Left renal pelvis (tissue), 4 donors: ENCODE measurements at regions not wholly inside any gene's neighbourhood (a gene's known extent, or its start where the extent isn't known, plus 50 kb on each side); places are given as distances from the start of the nearest gene placed in this dataset.

Experiments
- DNase-seq, 4 donors: peaks; one replicate each; pipeline ENCODE4 v3.0.0-alpha.2; 2013; ENCODE audit warnings: low read depth in 4 of 4, low spot score in 3 of 4

DNA sequence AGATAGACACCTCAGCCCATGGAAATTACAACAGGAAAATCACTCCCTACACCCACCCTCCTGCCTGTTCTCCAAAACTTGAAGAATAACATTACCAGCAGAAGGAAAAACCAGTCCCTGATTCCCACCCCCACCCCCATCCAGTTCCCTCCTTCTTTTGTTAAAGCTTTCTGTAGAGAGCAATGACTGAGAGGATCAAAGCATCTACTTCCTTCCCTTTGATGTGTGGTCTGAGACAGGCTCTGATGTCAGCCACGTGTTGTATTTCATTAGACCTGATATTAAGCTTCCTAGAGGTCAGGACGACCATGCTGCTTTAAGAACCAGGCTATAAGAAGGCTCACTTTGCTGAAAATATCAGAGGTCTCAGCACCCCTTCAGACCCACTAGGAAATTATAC is 73.9 kb upstream of the HAO2 start:
- no peak for DNase-seq

DNA sequence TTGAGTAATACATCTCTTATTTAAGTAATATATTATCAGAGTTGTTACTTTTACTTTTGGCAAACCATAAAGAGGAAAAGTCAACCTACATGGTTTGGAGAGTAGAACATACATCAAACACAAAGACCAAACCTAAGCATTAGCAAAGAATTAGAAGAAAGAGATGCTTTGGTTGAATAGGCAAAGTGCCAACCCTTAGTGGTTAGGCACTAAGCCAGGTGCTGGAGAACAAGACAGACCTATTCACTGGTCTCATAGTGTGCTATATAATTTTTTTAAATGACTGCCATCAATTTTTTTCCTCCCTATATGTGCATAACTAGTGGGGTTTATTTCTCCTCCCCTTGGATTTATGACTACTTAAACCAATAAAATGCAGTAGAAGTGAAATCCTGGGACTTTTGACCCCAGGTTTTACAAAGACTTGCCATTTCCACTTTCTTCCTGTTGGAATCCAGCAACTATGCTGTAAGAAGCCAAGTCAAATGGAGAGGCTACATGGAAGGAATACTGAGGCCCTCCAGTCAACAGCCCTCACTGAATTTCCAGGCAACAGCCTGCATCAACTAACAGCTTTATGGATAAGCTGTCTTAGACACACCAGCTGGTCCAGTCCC is 69.8 kb upstream of the HAO2 start:
- no peak for DNase-seq

DNA sequence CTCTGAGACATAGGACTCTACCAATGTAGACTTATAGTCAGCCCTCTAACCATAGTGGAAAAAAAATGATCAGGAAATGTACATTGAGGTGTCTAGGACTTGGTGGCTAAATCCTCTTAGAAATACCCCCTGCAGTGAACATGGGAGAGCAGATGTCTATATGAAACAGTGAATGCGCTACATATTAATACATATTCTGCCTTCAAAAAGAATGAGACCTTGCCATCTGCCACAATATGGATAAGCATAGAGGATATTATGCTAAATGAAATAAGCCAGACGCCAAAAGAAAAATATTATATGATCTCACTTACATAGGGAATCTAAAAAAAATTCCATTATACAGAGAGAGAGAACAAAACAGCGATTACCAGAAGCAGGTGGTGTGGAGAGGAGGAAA is 66.6 kb upstream of the HAO2 start:
- DNase-seq = no peak

DNA sequence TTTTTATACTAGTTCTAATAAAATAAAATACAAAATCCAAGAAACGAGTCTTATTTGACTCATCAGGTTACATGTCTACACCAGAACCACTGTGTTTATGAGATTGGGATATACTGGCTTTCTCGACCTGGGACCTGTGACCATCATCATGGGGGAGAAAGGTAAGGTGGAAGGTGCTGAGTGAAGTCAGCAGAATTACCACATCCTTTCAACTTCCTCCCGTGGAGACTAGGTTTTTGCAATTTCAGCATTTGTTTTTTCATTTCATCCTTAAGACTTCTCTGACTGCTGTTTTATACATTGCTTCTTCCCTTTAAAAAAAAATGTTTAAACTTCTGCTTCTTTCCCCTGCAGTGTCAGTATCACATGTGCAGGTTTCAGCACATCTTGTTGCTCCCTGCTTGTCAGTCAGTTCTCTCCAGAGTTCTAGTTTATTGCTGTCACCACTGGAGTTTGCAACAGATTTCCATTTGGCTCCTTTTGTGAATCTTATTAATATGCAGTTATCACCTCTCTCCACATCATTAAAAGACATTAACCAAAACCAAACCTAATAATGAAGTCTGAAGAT is 60.4 kb upstream of the HAO2 start:
- no peak for DNase-seq

DNA sequence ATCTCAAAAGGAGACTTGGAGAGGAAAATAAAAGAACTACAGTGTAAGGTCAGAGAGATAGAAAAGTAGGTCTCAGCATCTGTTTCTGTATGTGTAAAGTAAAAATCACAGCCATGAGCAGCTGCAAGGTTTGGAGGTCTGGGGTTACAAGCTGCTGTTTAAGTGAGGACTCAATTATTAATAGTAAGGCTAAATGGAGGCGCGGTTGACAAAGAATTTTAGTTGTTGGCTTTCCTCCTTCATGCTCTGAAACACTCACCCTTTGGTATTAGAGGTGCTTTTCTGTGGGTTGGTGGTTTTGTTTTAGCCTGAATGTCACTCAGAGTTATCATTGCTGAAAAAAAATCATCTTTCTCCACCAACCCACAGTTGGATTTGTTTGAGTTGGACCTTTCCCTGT is 59.8 kb upstream of the HAO2 start:
- DNase-seq = no peak

DNA sequence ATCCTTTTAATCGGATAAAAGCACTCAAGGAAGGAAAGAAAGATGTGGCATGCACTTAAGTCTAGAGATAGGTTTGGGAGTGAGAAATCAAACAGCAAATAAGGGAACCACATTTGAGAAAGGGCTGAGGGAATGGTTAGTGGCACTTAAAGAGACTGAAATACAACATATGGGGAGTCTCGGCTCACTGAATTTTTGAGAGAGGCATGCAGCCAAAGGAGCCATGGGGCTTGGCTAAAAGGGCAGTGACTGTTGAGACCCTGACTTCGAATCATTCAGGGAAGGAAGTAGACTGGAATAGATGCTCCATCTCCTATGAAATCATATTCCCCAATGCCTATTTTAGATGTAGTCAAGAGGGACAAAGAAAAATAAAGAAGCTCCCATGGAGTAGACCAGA is 58.3 kb upstream of the HAO2 start:
- no peak for DNase-seq

DNA sequence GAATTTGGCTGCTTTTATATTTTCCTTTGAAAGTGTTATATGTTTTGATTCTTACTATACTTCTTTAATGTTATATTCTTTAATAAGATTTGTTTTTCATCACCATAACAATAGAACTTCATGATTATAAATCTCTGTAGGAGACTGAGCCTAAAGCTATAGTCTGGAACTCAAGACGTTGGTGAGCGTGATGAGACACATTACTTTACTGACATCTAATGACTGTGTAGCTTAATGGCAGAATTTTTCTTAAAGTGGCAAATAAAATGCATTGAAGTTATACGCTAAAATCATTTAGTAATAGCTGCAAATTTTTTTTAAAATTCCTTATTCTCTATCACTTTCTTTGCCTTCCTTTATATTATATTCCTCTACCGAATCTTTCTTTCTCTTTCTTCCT is 56.1 kb upstream of the HAO2 start:
- no peak for DNase-seq

DNA sequence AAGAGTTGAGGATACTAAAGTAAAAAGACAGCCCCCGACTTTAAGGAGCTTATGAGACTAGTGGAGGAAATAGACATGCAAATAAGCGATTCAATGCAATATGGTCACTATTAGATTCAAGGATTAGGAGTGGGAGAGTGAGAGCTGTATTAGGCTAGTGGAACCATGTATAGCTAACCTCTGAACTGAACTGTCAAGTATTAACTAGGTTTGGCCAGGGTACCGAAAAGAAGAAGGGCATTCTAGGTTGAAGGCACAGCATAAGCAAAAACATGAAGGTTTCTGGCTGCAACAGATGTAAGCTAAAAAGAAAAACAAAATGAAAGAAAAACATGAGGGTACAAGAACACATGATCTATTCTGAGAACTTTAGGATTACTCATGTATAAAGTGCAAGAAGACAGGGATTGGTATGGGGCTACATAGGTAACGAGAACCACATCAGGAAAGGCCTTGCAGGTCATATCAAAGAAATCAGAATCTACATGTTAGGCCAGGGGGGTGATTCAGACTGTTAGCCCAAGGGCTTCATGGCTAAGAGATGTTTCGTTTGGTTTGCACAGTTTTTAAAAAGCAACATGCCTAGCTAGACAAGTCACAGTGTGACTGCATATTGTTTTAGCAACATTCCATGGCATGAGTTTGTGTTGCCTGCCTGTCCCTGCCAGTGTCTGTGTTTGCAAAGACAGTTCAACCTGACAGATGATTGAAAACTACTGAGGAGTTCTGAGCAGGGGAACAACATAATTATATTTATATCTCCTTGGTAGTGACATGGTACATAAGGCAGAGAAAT is 54.4 kb upstream of the HAO2 start:
- DNase-seq = no peak

DNA sequence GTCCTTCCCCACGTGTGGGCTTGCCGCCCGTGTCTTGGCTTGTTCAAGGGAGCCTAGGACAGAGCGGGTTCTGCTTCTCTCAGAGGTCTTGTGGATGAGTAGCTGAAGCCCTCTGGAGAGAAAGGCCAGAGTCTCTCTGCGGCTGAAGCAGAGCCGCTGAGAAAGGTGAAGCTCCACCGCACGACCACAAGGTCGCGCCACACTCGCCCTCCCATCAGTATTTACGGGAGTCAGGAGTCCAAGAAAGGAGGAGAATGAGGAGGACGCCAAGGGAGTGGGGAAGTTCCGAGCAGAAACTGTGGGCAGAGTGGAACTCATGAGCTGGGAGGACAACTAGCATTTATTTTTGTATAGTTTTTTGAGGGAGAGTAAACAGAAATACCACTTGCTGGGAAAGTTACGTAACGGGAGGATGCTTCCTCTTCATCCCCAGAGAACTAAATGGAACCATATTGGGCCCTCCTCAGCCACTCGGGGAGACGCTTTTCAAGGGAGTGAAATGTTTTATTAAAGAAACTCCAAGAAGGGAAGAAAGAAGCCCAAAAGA is 51.6 kb upstream of the HAO2 start:
- no peak for DNase-seq

DNA sequence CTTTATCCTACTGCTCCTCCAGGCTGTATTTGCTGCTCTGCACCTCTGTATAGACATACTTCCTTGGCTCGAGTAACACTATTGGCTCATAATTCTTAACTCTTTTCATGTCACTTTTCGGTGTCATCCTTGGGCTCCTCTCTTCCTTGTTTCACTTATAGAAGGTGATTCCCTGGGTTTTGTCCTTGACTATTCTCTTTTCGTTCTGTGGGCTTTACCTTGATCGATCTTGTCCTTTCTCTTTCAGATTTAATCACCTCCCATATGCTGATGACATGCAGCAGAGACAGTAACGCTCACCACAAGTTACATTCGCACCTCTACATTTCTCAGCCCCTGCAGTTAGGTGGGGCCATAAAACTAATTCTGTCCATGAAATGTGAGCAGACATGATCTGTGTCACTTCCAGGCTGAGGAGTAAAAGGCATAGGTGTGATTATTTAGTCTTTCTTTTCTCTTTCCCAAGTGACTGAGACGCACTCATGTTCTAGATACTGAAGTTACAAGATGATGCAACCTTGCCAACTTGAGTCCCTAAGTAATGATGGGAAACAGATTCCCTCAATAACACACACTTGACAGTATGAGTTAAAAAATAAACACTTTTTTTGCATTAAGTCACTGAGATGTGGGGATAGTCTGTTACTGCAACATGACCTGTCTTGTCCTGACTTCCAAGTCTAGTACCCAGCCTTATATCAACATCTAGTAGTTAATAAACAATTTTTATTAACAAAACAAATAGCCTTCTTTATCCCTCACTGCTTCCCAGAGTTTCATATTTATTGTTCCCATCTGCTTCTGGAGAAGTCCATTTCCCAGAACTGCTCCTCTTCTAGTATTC is 49.9 kb upstream of the HAO2 start:
- no peak for DNase-seq
